ENCODE measurements at regions not wholly inside any gene's neighbourhood (a gene's known extent, or its start where the extent isn't known, plus 50 kb on each side); places are given as distances from the start of the nearest gene placed in this dataset.

DNA sequence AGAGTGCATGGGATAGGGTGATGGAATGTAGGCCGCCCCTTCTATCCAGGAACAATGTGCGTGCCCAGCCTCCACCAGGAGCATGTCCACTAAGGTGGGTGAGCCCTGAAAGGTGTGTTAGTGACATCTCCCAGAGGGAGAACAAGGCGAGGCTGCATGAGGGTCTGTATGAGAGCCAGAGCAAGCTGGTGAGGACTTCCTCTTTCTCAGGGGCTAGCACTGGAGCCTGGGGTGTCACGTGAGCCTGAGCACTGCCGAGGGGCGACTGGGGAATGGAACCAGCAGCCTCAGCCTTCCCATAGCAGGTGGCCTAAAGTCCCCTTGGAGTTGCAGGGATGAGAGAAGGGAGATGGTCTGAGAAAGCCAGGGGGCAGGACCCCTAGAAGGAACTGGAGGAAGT is 156.3 kb upstream of the COBL start:
- TF ChIP-seq CREB1 (IDR thresholded peaks at IDR 0.05; ENCODE audit: low read depth): no peak
- TF ChIP-seq CEBPB (IDR thresholded peaks at IDR 0.05): no peak
- no peak for TF ChIP-seq TCF12 (IDR thresholded peaks at IDR 0.05; ENCODE audit: low read depth)

All from Ishikawa (cell line).